K562 (cell line): ENCODE measurements at regions not wholly inside any gene's neighbourhood (a gene's known extent, or its start where the extent isn't known, plus 50 kb on each side); places are given as distances from the start of the nearest gene placed in this dataset.

Source experiments
- CUX1 ChIP-seq: fragments of 200-800 bp; sonication (Bioruptor generic); IDR thresholded peaks from 2 replicates; pipeline ENCODE4 v1.6.1; 2016; ENCODE audit warnings: missing genetic modification characterization, missing compliant biosample characterization
- ELF4 ChIP-seq: fragments of 450-650 bp; formaldehyde crosslinking; IDR thresholded peaks from 2 replicates; pipeline ENCODE4 v1.4.0; 2022; ENCODE audit warnings: missing genetic modification characterization
- GTF2F1 ChIP-seq: IDR thresholded peaks from 2 replicates; pipeline ENCODE4 v1.6.1; 2011; ENCODE audit warnings: low read depth, low read length, improper control_type of control experiment
- MGA ChIP-seq: fragments of 450-650 bp; IDR thresholded peaks from 2 replicates; pipeline ENCODE4 v1.6.1; 2016; ENCODE audit warnings: mild to moderate bottlenecking, moderate library complexity

- no peak for TF ChIP-seq ELF4 (CRISPR knock-in tag)
- no peak for TF ChIP-seq CUX1
- 0 out of 2 replicates have a peak, but pooled peaks have one; percentile 26 for TF ChIP-seq GTF2F1
- no peak for TF ChIP-seq MGA
Observed at GRCh38 chr1:25037174-25038074, 107.3 kb upstream of the RUNX3 start (continued).
